C4-2B (cell line): ENCODE measurements at regions not wholly inside any gene's neighbourhood (a gene's known extent, or its start where the extent isn't known, plus 50 kb on each side); places are given as distances from the start of the nearest gene placed in this dataset.
A peak's percentile ranks its signal among the peaks of the same experiment; 100 is the strongest.

Source experiments
- H3K27ac ChIP-seq: fragments of 450-650 bp; 2 replicates; pipeline ENCODE4 v1.5.1; 2017
- ZFX ChIP-seq: fragments of 450-650 bp; IDR thresholded peaks from 2 replicates; pipeline ENCODE4 v1.6.1; 2017
- TF ChIP-seq, protein P1 (sequence below): fragments of 450-650 bp; conservative IDR thresholded peaks from 2 replicates; pipeline ENCODE4 v1.5.1; 2017; ENCODE audit warnings: mild to moderate bottlenecking

DNA sequence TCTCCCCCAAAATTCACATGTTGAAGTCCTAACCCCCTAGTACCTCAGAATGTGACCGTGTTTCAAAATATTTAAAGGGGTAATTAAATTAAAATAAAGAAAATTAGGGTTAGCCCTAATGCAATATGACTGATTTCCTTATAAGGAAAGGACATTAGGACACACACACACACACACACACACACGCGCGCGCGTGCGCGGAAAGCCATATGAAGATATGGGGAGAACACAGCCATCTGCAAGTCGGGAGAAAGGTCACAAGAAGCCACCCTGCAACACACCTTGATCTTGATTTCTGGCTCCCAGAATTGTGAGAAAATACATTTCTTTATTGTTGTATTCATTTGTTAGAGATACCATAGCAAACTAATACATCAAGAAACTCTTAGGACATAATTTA, 54.6 kb upstream of the STXBP5L start:
- TF ChIP-seq, protein P1, sequence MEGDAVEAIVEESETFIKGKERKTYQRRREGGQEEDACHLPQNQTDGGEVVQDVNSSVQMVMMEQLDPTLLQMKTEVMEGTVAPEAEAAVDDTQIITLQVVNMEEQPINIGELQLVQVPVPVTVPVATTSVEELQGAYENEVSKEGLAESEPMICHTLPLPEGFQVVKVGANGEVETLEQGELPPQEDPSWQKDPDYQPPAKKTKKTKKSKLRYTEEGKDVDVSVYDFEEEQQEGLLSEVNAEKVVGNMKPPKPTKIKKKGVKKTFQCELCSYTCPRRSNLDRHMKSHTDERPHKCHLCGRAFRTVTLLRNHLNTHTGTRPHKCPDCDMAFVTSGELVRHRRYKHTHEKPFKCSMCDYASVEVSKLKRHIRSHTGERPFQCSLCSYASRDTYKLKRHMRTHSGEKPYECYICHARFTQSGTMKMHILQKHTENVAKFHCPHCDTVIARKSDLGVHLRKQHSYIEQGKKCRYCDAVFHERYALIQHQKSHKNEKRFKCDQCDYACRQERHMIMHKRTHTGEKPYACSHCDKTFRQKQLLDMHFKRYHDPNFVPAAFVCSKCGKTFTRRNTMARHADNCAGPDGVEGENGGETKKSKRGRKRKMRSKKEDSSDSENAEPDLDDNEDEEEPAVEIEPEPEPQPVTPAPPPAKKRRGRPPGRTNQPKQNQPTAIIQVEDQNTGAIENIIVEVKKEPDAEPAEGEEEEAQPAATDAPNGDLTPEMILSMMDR = no peak
- TF ChIP-seq ZFX = no peak

DNA sequence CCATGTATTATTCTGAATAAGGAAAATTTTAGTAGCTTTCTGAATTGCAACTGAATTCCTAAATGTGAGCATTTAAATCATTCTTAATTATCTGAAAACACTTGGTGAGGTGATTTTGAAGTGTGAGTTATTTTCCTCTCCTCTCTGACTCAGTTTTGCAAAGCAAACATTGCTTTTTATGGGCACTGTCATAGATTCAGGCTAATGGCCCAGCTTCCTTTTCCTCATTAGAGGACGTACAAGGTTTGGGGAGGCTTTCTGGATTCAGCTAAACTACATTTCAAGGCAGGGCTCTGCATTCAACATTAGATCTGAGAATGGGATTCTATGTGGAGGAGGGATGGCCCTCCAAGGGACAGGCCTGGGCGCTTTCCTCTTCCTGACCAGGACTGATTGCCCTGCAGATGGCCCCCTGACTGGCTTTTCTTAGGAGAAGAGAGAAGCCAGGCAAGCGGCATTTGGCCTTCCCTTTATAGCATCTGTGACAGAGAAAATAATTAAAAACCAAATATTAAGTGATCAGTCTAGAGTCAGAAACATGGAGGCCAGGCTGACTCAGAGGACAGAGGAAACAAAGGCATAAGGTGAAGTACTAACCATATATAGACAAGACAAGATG, 53.0 kb upstream of the STXBP5L start:
- no peak for TF ChIP-seq ZFX
- H3K27ac ChIP-seq = peak overlapping the region; percentile 10; the same call in 1 of the 2 replicates

More for the DNA sequence above, 54.6 kb upstream of the STXBP5L start:
- no peak overlapping the region for H3K27ac ChIP-seq

DNA sequence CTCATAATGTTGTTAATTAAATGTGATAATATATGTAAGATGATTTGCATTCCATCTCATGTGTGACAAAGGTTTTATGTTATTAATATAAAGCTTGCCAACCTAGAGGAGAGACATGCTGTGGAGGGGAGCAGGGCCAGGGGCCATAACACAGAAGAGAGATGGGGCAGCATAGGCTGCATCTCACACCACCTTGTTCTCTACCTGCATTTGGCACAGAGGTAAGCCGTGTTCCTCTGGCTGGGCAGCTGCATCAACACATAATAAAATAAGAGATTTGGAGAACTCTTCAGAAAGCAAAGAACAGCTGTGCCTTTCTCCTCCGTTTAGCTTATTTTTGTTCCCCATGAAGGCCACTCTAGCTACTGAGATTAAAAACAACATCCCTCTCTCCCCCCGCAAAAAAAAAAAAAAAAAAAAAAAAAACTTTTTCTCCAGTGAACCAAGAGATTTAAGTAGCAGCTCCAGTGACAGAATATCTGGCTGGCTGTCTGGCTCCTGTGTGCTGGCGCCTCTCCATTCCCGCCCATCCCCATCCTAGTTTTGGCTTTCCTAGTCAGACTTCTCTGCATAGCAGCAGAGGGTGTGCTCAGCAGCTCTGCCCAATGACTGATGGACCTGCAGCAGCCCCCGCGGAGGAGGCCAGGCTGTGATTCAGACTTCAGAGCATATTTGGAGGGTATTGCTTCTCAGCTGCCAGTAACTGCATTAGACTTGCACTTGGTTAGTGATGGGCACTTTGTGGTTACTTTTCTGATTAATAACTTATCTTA, 52.2 kb upstream of the STXBP5L start:
- TF ChIP-seq ZFX = no peak
- TF ChIP-seq, protein P1 = no peak
- H3K27ac ChIP-seq = no peak overlapping the region
